IMR-90 (cell line): ENCODE measurements at regions not wholly inside any gene's neighbourhood (a gene's known extent, or its start where the extent isn't known, plus 50 kb on each side); places are given as distances from the start of the nearest gene placed in this dataset.

Experiments
- BHLHE40 ChIP-seq: fragments of 150-350 bp; IDR thresholded peaks from 2 replicates; pipeline ENCODE4 v1.6.1; 2016; ENCODE audit warnings: mild to moderate bottlenecking, low read depth, low read length
- CTCF ChIP-seq: conservative IDR thresholded peaks from 2 replicates; pipeline ENCODE4 v1.5.1; 2012; ENCODE audit warnings: mild to moderate bottlenecking, low read depth, low read length, improper control_type of control experiment
- MXI1 ChIP-seq: IDR thresholded peaks from 2 replicates; pipeline ENCODE4 v1.6.1; 2012; ENCODE audit warnings: low read depth, mild to moderate bottlenecking, low read length, moderate library complexity, borderline replicate concordance
- RCOR1 ChIP-seq: IDR thresholded peaks from 2 replicates; pipeline ENCODE4 v1.6.1; 2012; ENCODE audit warnings: mild to moderate bottlenecking, low read length, improper control_type of control experiment; ENCODE audit not compliant: insufficient replicate concordance
- USF2 ChIP-seq: fragments of 150-350 bp; IDR thresholded peaks from 2 replicates; pipeline ENCODE4 v1.6.1; 2017; ENCODE audit warnings: mild to moderate bottlenecking, antibody characterized with exemption, low read length, low read depth

GRCh38 chr3:174362556-174362955, 496.6 kb upstream of the NAALADL2 start:
- TF ChIP-seq CTCF (no peak), BHLHE40 (no peak), RCOR1 (no peak), MXI1 (no peak), USF2 (no peak)
